Mesenchymal stem cell (in vitro differentiated cells and primary cell): ENCODE measurements at regions not wholly inside any gene's neighbourhood (a gene's known extent, or its start where the extent isn't known, plus 50 kb on each side); places are given as distances from the start of the nearest gene placed in this dataset.

Source experiments
- DNase-seq: peaks from one replicate; pipeline ENCODE4 v3.0.0-alpha.2; 2013
- H2AFZ ChIP-seq: one replicate; pipeline ENCODE4 v1.6.1; 2013; ENCODE audit warnings: low read depth, mild to moderate bottlenecking, control low read depth, inconsistent platforms, low read length, moderate library complexity
- H2AK5ac ChIP-seq: 2 replicates; pipeline ENCODE4 v1.6.1; 2013; ENCODE audit warnings: low read length, moderate library complexity, mild to moderate bottlenecking, inconsistent platforms; ENCODE audit not compliant: severe bottlenecking
- H2BK120ac ChIP-seq: one replicate; pipeline ENCODE4 v1.6.1; 2013; ENCODE audit warnings: low read depth, mild to moderate bottlenecking, inconsistent platforms, low read length, moderate library complexity
- H2BK12ac ChIP-seq, 2 experiments: one replicate each; pipeline ENCODE4 v1.6.1; 2013; ENCODE audit warnings: inconsistent platforms in 2 of 2, low read length in 2 of 2, mild to moderate bottlenecking in 2 of 2, moderate library complexity in 2 of 2, control low read depth in 1 of 2
- H2BK15ac ChIP-seq: one replicate; pipeline ENCODE4 v1.6.1; 2013; ENCODE audit warnings: mild to moderate bottlenecking, low read depth, inconsistent platforms; ENCODE audit not compliant: poor library complexity, severe bottlenecking
- H2BK5ac ChIP-seq: 2 replicates; pipeline ENCODE4 v1.6.1; 2013; ENCODE audit warnings: low read depth, mild to moderate bottlenecking, low read length, control low read depth, inconsistent platforms; ENCODE audit not compliant: poor library complexity, severe bottlenecking
- H3K14ac ChIP-seq, 2 experiments: one replicate each; pipeline ENCODE4 v1.6.1; 2013; ENCODE audit warnings: inconsistent platforms in 2 of 2, low read length in 2 of 2, control low read depth in 1 of 2, mild to moderate bottlenecking in 1 of 2, moderate library complexity in 1 of 2
- H3K18ac ChIP-seq, 2 experiments: one replicate each; pipeline ENCODE4 v1.6.1; 2013; ENCODE audit warnings: inconsistent platforms in 2 of 2, low read length in 2 of 2, control low read depth in 1 of 2, low read depth in 1 of 2, mild to moderate bottlenecking in 1 of 2
- H3K23ac ChIP-seq, 2 experiments: one replicate each; pipeline ENCODE4 v1.6.1; 2013; ENCODE audit warnings: inconsistent platforms in 2 of 2, low read length in 2 of 2, mild to moderate bottlenecking in 2 of 2, moderate library complexity in 2 of 2, control low read depth in 1 of 2
- H3K27ac ChIP-seq: 2 replicates; pipeline ENCODE4 v1.5.1; 2013; ENCODE audit warnings: mild to moderate bottlenecking, moderate library complexity, low read length, control low read depth, inconsistent platforms; ENCODE audit not compliant: poor library complexity, severe bottlenecking
- H3K27me3 ChIP-seq, 2 experiments: 2 replicates each; pipeline versions ENCODE4 v1.6.1 to v1.7.0; 2013; ENCODE audit warnings: low read length in 2 of 2, mild to moderate bottlenecking in 2 of 2, moderate library complexity in 2 of 2, control low read depth in 1 of 2, inconsistent platforms in 1 of 2; ENCODE audit not compliant: control insufficient read depth in 1 of 2, insufficient read depth in 1 of 2
- H3K36me3 ChIP-seq, 2 experiments: 2 replicates each; pipeline versions ENCODE4 v1.6.1 to v1.7.0; 2013; ENCODE audit warnings: low read length in 2 of 2, control low read depth in 1 of 2, inconsistent platforms in 1 of 2, low read depth in 1 of 2, mild to moderate bottlenecking in 1 of 2; ENCODE audit not compliant: insufficient read depth in 2 of 2, control insufficient read depth in 1 of 2
- H3K4ac ChIP-seq, 2 experiments: one replicate each; pipeline ENCODE4 v1.6.1; 2013; ENCODE audit warnings: inconsistent platforms in 2 of 2, low read length in 2 of 2, mild to moderate bottlenecking in 2 of 2, moderate library complexity in 2 of 2, control low read depth in 1 of 2, low read depth in 1 of 2
- H3K4me1 ChIP-seq: 2 replicates; pipeline ENCODE4 v1.6.1; 2013; ENCODE audit warnings: low read depth, low read length, control low read depth; ENCODE audit not compliant: control insufficient read depth, insufficient read depth
- H3K4me2 ChIP-seq: 2 replicates; pipeline ENCODE4 v1.6.1; 2013; ENCODE audit warnings: low read length, mild to moderate bottlenecking, inconsistent platforms; ENCODE audit not compliant: poor library complexity, severe bottlenecking
- H3K4me3 ChIP-seq, 2 experiments: 2 replicates each; pipeline versions ENCODE4 v1.5.1 to v1.7.0; 2013; ENCODE audit warnings: low read length in 2 of 2, mild to moderate bottlenecking in 2 of 2, control low read depth in 1 of 2, low read depth in 1 of 2; ENCODE audit not compliant: insufficient read depth in 1 of 2
- H3K79me1 ChIP-seq: replicated peaks from 2 replicates; pipeline ENCODE4 v1.6.1; 2013; ENCODE audit warnings: mild to moderate bottlenecking, control low read depth, low read length, inconsistent platforms; ENCODE audit not compliant: poor library complexity, severe bottlenecking
- H3K9ac ChIP-seq: 2 replicates; pipeline ENCODE4 v1.7.0; 2013; ENCODE audit warnings: mild to moderate bottlenecking, low read length, moderate library complexity
- H3K9me3 ChIP-seq: 2 replicates; pipeline ENCODE4 v1.7.0; 2013; ENCODE audit warnings: mild to moderate bottlenecking, low read length; ENCODE audit not compliant: control insufficient read depth
- H4K8ac ChIP-seq: one replicate; pipeline ENCODE4 v1.6.1; 2013; ENCODE audit warnings: inconsistent platforms, mild to moderate bottlenecking, low read length, moderate library complexity
- H4K91ac ChIP-seq: one replicate; pipeline ENCODE4 v1.6.1; 2013; ENCODE audit warnings: mild to moderate bottlenecking, low read length, inconsistent platforms
- WGBS: methylation state at CpG from one replicate; pipeline ENCODE4 v1.1.7; 2013; ENCODE audit warnings: mixed read lengths; 5-methylcytosine and 5-hydroxymethylcytosine counted together

- H3K23ac ChIP-seq = no peak overlapping the region
- H3K9me3 ChIP-seq = peaks cover 3% of the 10 kb centered on the region
- H2BK120ac ChIP-seq = no peak overlapping the region
- DNase-seq = no peak
- H3K4ac ChIP-seq = no peak overlapping the region
- H2BK15ac ChIP-seq = no peak overlapping the region
- H2BK12ac ChIP-seq = no peak overlapping the region
- no peak overlapping the region for H2AK5ac ChIP-seq
- no peaks in the 10 kb centered on the region for H3K4me1 ChIP-seq
- no peak overlapping the region for H3K4me2 ChIP-seq
- H3K36me3 ChIP-seq = no peaks in the 10 kb centered on the region
- H2BK5ac ChIP-seq = no peak overlapping the region
- peaks cover 0 to 10% of the 10 kb centered on the region in 2 experiments for H3K27me3 ChIP-seq
- H3K14ac ChIP-seq = no peak overlapping the region
- no peak overlapping the region for H4K8ac ChIP-seq
- no peak overlapping the region for H2AFZ ChIP-seq
- WGBS = 64% methylated on average over 3 of the region's 5 CpGs
- no peak overlapping the region for H3K18ac ChIP-seq
- H3K4me3 ChIP-seq = no peak overlapping the region
- H3K79me1 ChIP-seq = no peaks in the 10 kb centered on the region
- no peak overlapping the region for H3K27ac ChIP-seq
- no peak overlapping the region for H4K91ac ChIP-seq
- H3K9ac ChIP-seq = no peak overlapping the region
These were observed 306.2 kb upstream of the RAB6C start for GRCh38 chr2:129673234-129673633.

- H4K91ac ChIP-seq = no peak overlapping the region
- 41% methylated on average over 14 of the region's 14 CpGs for WGBS
- no peak overlapping the region for H3K23ac ChIP-seq
- no peak overlapping the region for H3K4me3 ChIP-seq
- no peak overlapping the region for H2BK5ac ChIP-seq
- peaks cover 0 to 10% of the 10 kb centered on the region in 2 experiments for H3K27me3 ChIP-seq
- H3K9me3 ChIP-seq = peaks cover 3% of the 10 kb centered on the region
- no peak overlapping the region for H3K18ac ChIP-seq
- H3K4ac ChIP-seq = no peak overlapping the region
- H2BK12ac ChIP-seq = no peak overlapping the region
- DNase-seq = no peak
- H2BK15ac ChIP-seq = no peak overlapping the region
- H2AFZ ChIP-seq = no peak overlapping the region
- H3K79me1 ChIP-seq = no peaks in the 10 kb centered on the region
- no peak overlapping the region for H2AK5ac ChIP-seq
- no peak overlapping the region for H2BK120ac ChIP-seq
- H3K4me1 ChIP-seq = no peaks in the 10 kb centered on the region
- no peak overlapping the region for H4K8ac ChIP-seq
- H3K4me2 ChIP-seq = no peak overlapping the region
- no peak overlapping the region for H3K9ac ChIP-seq
- no peaks in the 10 kb centered on the region for H3K36me3 ChIP-seq
- no peak overlapping the region for H3K27ac ChIP-seq
- H3K14ac ChIP-seq = no peak overlapping the region
These were observed 305.4 kb upstream of the RAB6C start for GRCh38 chr2:129673847-129674711.

- H4K91ac ChIP-seq = no peak overlapping the region
- no peak overlapping the region for H2AFZ ChIP-seq
- no peak overlapping the region for H3K18ac ChIP-seq
- no peak overlapping the region for H2BK5ac ChIP-seq
- no peak overlapping the region for H3K4me3 ChIP-seq
- H3K9ac ChIP-seq = no peak overlapping the region
- DNase-seq = no peak
- H3K14ac ChIP-seq = no peak overlapping the region
- WGBS = 77% methylated on average over 7 of the region's 9 CpGs
- H3K4me2 ChIP-seq = no peak overlapping the region
- H3K4ac ChIP-seq = no peak overlapping the region
- H2BK12ac ChIP-seq = no peak overlapping the region
- H2AK5ac ChIP-seq = no peak overlapping the region
- no peak overlapping the region for H4K8ac ChIP-seq
- no peaks in the 10 kb centered on the region for H3K36me3 ChIP-seq
- H3K79me1 ChIP-seq = no peaks in the 10 kb centered on the region
- peaks cover 0 to 7% of the 10 kb centered on the region in 2 experiments for H3K27me3 ChIP-seq
- no peaks in the 10 kb centered on the region for H3K4me1 ChIP-seq
- H3K9me3 ChIP-seq = no peaks in the 10 kb centered on the region
- H2BK120ac ChIP-seq = no peak overlapping the region
- H3K23ac ChIP-seq = no peak overlapping the region
- H2BK15ac ChIP-seq = no peak overlapping the region
- H3K27ac ChIP-seq = no peak overlapping the region
These were observed 300.7 kb upstream of the RAB6C start for GRCh38 chr2:129678751-129679150.

DNA sequence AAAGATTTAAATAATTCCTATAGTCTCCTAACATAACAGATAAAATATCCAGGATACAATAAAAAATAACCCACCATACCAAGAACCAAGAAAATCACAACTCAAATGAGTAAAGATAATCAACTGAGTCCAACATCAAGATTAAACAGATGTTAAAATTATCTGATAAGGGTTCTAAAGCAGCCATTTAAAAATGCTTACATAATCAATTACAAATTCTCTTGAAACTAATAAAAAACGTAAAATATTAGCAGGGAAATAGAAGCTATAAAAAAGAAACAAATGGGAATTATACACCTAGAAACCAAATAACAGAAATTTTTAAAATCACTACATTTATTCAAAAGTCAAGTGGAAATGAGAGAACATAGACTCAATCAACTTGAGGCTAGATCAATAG lies 297.7 kb upstream of the RAB6C start:
- Histone ChIP-seq H3K4ac (no peak overlapping the region), H3K14ac (no peak overlapping the region), H3K4me3 (no peak overlapping the region), H3K9me3 (no peaks in the 10 kb centered on the region), H2BK120ac (no peak overlapping the region), H3K9ac (no peak overlapping the region), H4K91ac (no peak overlapping the region), H3K27ac (no peak overlapping the region), H2BK5ac (no peak overlapping the region), H3K4me1 (no peaks in the 10 kb centered on the region), H3K36me3 (no peaks in the 10 kb centered on the region), H3K27me3 (no peaks in the 10 kb centered on the region), H2AFZ (no peak overlapping the region), H3K23ac (no peak overlapping the region), H2BK15ac (no peak overlapping the region), H2BK12ac (no peak overlapping the region), H3K18ac (no peak overlapping the region), H3K4me2 (no peak overlapping the region), H4K8ac (no peak overlapping the region), H3K79me1 (no peaks in the 10 kb centered on the region), H2AK5ac (no peak overlapping the region)
- DNase-seq = no peak
- WGBS = no CpG with 5 or more reads among the region's 1 CpG
